ENCODE measurements at regions not wholly inside any gene's neighbourhood (a gene's known extent, or its start where the extent isn't known, plus 50 kb on each side); places are given as distances from the start of the nearest gene placed in this dataset.

DNA sequence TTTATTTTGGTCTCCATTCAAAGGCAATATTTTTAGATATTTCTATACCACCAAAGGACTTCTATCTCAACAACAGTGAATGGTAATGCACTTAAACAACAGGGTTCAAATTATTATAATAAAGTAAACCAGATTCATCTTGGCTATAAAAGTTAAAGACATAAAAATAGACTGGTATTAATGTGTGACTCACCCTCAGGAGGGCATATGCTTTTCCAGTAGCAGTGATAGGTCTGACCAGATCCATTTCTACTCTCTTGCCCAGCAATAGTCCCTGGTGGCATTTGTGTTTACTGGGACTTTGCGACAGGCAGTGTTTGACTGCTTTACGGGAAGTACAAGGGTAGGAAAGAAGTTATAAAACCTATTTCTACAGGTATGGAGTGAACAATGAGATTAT lies 353.2 kb upstream of the ATP2B1 start:
- TF ChIP-seq, protein P1, sequence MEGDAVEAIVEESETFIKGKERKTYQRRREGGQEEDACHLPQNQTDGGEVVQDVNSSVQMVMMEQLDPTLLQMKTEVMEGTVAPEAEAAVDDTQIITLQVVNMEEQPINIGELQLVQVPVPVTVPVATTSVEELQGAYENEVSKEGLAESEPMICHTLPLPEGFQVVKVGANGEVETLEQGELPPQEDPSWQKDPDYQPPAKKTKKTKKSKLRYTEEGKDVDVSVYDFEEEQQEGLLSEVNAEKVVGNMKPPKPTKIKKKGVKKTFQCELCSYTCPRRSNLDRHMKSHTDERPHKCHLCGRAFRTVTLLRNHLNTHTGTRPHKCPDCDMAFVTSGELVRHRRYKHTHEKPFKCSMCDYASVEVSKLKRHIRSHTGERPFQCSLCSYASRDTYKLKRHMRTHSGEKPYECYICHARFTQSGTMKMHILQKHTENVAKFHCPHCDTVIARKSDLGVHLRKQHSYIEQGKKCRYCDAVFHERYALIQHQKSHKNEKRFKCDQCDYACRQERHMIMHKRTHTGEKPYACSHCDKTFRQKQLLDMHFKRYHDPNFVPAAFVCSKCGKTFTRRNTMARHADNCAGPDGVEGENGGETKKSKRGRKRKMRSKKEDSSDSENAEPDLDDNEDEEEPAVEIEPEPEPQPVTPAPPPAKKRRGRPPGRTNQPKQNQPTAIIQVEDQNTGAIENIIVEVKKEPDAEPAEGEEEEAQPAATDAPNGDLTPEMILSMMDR (IDR thresholded peaks at IDR 0.05): no peak
- no peak for TF ChIP-seq POLR2A (IDR thresholded peaks at IDR 0.05)

All from thyroid gland (tissue), 4 donors.